ENCODE measurements at regions not wholly inside any gene's neighbourhood (a gene's known extent, or its start where the extent isn't known, plus 50 kb on each side); places are given as distances from the start of the nearest gene placed in this dataset.

- Histone ChIP-seq H2AFZ (ENCODE audit: low read length) (no peak overlapping the region), H3K27ac (ENCODE audit: low read depth, low read length) (no peak overlapping the region), H3K4me3 (ENCODE audit: extremely low read depth in 1 of 4, insufficient read depth in 2 of 4, low read depth in 3 of 4, low read length in 4 of 4) (no peak overlapping the region), H3K18ac (ENCODE audit: extremely low read depth, low read length) (no peak overlapping the region), H4K8ac (ENCODE audit: extremely low read depth, insufficient read depth, low read length) (no peak overlapping the region), H4K91ac (replicated peaks; ENCODE audit: insufficient read length, low read length) (no peak overlapping the region), H3K27me3 (replicated peaks in 1 of 4; ENCODE audit: control insufficient read depth in 3 of 4, extremely low read depth in 1 of 4, insufficient read depth in 3 of 4, low read length in 3 of 4) (no peaks in the 10 kb centered on the region), H4K5ac (ENCODE audit: insufficient read length, low read depth, low read length) (no peak overlapping the region), H3K79me1 (ENCODE audit: low read depth, low read length) (no peaks in the 10 kb centered on the region), H2BK15ac (ENCODE audit: low read length) (no peak overlapping the region), H2BK12ac (ENCODE audit: low read depth, low read length) (no peak overlapping the region), H3K9me3 (ENCODE audit: insufficient read depth in 2 of 2, low read depth in 1 of 2, low read length in 1 of 2) (peaks cover 2 to 7% of the 10 kb centered on the region in 2 experiments; a peak in 1 of 4 replicates), H2BK5ac (ENCODE audit: low read depth, low read length) (no peak overlapping the region), H3K23me2 (ENCODE audit: low read depth, low read length) (no peaks in the 10 kb centered on the region), H2BK120ac (replicated peaks; ENCODE audit: low read depth, low read length) (no peak overlapping the region), H3K14ac (ENCODE audit: insufficient read length) (no peak overlapping the region), H3K4me2 (ENCODE audit: insufficient read depth in 1 of 2, low read depth in 2 of 2, low read length in 2 of 2) (no peak overlapping the region), H2AK5ac (ENCODE audit: low read depth, low read length) (no peak overlapping the region), H3K23ac (ENCODE audit: insufficient read length) (no peak overlapping the region), H3K79me2 (ENCODE audit: control insufficient read depth in 1 of 2, insufficient read depth in 2 of 2, low read length in 2 of 2) (no peaks in the 10 kb centered on the region), H3K4me1 (replicated peaks in 1 of 4; ENCODE audit: control insufficient read depth in 3 of 4, insufficient read depth in 4 of 4, low read length in 3 of 4) (no peaks in the 10 kb centered on the region), H2BK20ac (ENCODE audit: low read length) (no peak overlapping the region), H3K36me3 (ENCODE audit: control insufficient read depth in 2 of 4, insufficient read depth in 4 of 4, low read length in 3 of 4) (no peaks in the 10 kb centered on the region), H3K4ac (replicated peaks; ENCODE audit: insufficient read length, low read depth, low read length) (no peak overlapping the region), H4K20me1 (replicated peaks in 1 of 2; ENCODE audit: control insufficient read depth in 1 of 2, insufficient read depth in 2 of 2, low read length in 2 of 2) (no peaks in the 10 kb centered on the region), H3K56ac (replicated peaks; ENCODE audit: insufficient read length, low read depth, low read length) (no peak overlapping the region), H3K9ac (replicated peaks in 1 of 4; ENCODE audit: extremely low read depth in 1 of 4, low read depth in 3 of 4, low read length in 3 of 4) (no peak overlapping the region)
- no peak for DNase-seq (ENCODE audit: low read depth in 1 of 2, low spot score in 2 of 2)
- 92% methylated on average over 5 of the region's 5 CpGs; no CpG with 5 or more reads in 1 of the 2 experiments for WGBS, 2 experiments (ENCODE audit: extremely low coverage in 1 of 2, insufficient coverage in 1 of 2, insufficient read length in 1 of 2, insufficient replicate concordance in 2 of 2, low coverage in 1 of 2, low lambda C conversion rate in 2 of 2, missing lambda C conversion rate in 1 of 2)
- ChIA-PET CTCF (ENCODE audit: partially characterized antibody) (interaction anchor here (0.8 kb wide), 1 partner anchor 29 kb away, joined by 3 read pairs; no protein-coding TSS in a partner anchor), POLR2A (ENCODE audit: partially characterized antibody) (no interaction called here)
- no peak for FAIRE-seq
- TF ChIP-seq HDAC2 (IDR thresholded peaks at IDR 0.05; ENCODE audit: borderline replicate concordance in 1 of 2, low read depth in 2 of 2, low read length in 2 of 2): no peak
- no peak for TF ChIP-seq ATF3 (IDR thresholded peaks at IDR 0.05; ENCODE audit: insufficient read depth, low read depth, low read length)
- no peak for TF ChIP-seq CBX8 (IDR thresholded peaks at IDR 0.05; ENCODE audit: borderline replicate concordance, low read depth, low read length)
- TF ChIP-seq SRF (IDR thresholded peaks at IDR 0.05; ENCODE audit: low read depth, low read length): no peak
- TF ChIP-seq CHD2 (IDR thresholded peaks at IDR 0.05; ENCODE audit: low read length): no peak
- no peak for TF ChIP-seq ASH2L (IDR thresholded peaks at IDR 0.05; ENCODE audit: low read length)
- no peak for TF ChIP-seq TBP (IDR thresholded peaks at IDR 0.05; ENCODE audit: low read depth, low read length)
- no peak for TF ChIP-seq BACH1 (IDR thresholded peaks at IDR 0.05; ENCODE audit: low read length)
- TF ChIP-seq CEBPB (IDR thresholded peaks at IDR 0.05; ENCODE audit: low read depth, low read length): no peak
- no peak for TF ChIP-seq ZNF274 (IDR thresholded peaks at IDR 0.05; ENCODE audit: borderline replicate concordance, extremely low read depth, low read length)
- no peak for TF ChIP-seq CTBP2 (IDR thresholded peaks at IDR 0.05; ENCODE audit: borderline replicate concordance, insufficient read depth, insufficient read length, low read length)
- TF ChIP-seq FOSL1 (IDR thresholded peaks at IDR 0.05; ENCODE audit: insufficient read depth, low read depth, low read length): no peak
- no peak for TF ChIP-seq YY1 (IDR thresholded peaks at IDR 0.05; ENCODE audit: low read depth, low read length)
- TF ChIP-seq SAP30 (IDR thresholded peaks at IDR 0.05; ENCODE audit: insufficient read depth, insufficient replicate concordance, low read length): no peak
- TF ChIP-seq POU5F1 (IDR thresholded peaks at IDR 0.05; ENCODE audit: low read depth, low read length): no peak
Observed at GRCh38 chr4:159564615-159565014, 461.7 kb downstream of the RAPGEF2 start.

Measured in H1 (cell line).